HG02588 (cell line): ENCODE measurements at regions not wholly inside any gene's neighbourhood (a gene's known extent, or its start where the extent isn't known, plus 50 kb on each side); places are given as distances from the start of the nearest gene placed in this dataset.

Source experiments
- ATAC-seq: cut with Tn5 transposase; IDR thresholded peaks from one replicate; pipeline ENCODE4 v1.9.1; 2021; ENCODE audit warnings: mild to moderate bottlenecking, moderate library complexity; ENCODE audit not compliant: unreplicated experiment

- no peak for ATAC-seq
Observed at GRCh38 chr10:83037653-83038052, 1101.7 kb upstream of the GHITM start.

- no peak for ATAC-seq
Observed at GRCh38 chr10:83038631-83039030, 1100.7 kb upstream of the GHITM start.

GRCh38 chr10:83045731-83046130, 1093.6 kb upstream of the GHITM start:
- ATAC-seq, result no peak

GRCh38 chr10:83050815-83051214, 1088.5 kb upstream of the GHITM start:
- ATAC-seq, result no peak

GRCh38 chr10:83062871-83063270, 1076.4 kb upstream of the GHITM start:
- ATAC-seq, result no peak

- no peak for ATAC-seq
Observed at GRCh38 chr10:83073472-83073871, 1065.8 kb upstream of the GHITM start.

GRCh38 chr10:83075016-83075814, 1064.1 kb upstream of the GHITM start:
- no peak for ATAC-seq

GRCh38 chr10:83075815-83076355, 1063.4 kb upstream of the GHITM start:
- ATAC-seq, result no peak

- ATAC-seq, result no peak
Observed at GRCh38 chr10:83076443-83076842, 1062.9 kb upstream of the GHITM start.

- ATAC-seq, result no peak
Observed at GRCh38 chr10:83078160-83078559, 1061.1 kb upstream of the GHITM start.

GRCh38 chr10:83078645-83079044, 1060.7 kb upstream of the GHITM start:
- no peak for ATAC-seq

- no peak for ATAC-seq
Observed at GRCh38 chr10:83083831-83084230, 1055.5 kb upstream of the GHITM start.

GRCh38 chr10:83089335-83089734, 1050.0 kb upstream of the GHITM start:
- ATAC-seq, result no peak

- ATAC-seq, result no peak
Observed at GRCh38 chr10:83104616-83105015, 1034.7 kb upstream of the GHITM start.

GRCh38 chr10:83108565-83109333, 1030.6 kb upstream of the GHITM start:
- ATAC-seq, result no peak

- ATAC-seq, result no peak
Observed at GRCh38 chr10:83119346-83119745, 1020.0 kb upstream of the GHITM start.

- no peak for ATAC-seq
Observed at GRCh38 chr10:83122336-83122735, 1017.0 kb upstream of the GHITM start.

GRCh38 chr10:83127942-83128575, 1011.2 kb upstream of the GHITM start:
- no peak for ATAC-seq

GRCh38 chr10:83140811-83141210, 998.5 kb upstream of the GHITM start:
- no peak for ATAC-seq

- no peak for ATAC-seq
Observed at GRCh38 chr10:83142074-83142563, 997.2 kb upstream of the GHITM start.

- no peak for ATAC-seq
Observed at GRCh38 chr10:83144461-83144860, 994.8 kb upstream of the GHITM start.
